ENCODE measurements at regions not wholly inside any gene's neighbourhood (a gene's known extent, or its start where the extent isn't known, plus 50 kb on each side); places are given as distances from the start of the nearest gene placed in this dataset.

- ATAC-seq (ENCODE audit: low read depth), result no peak
- Mint-ChIP-seq H3K27ac (no peak overlapping the region), H3K4me1 (no peaks in the 10 kb centered on the region), H3K4me3 (no peak overlapping the region), H3K36me3 (ENCODE audit: low read depth) (no peaks in the 10 kb centered on the region), H3K9me3 (peaks cover 8% of the 10 kb centered on the region), H3K27me3 (peaks cover 19% of the 10 kb centered on the region)
- CTCF ChIA-PET, result no interaction called here
- POLR2A ChIA-PET, result no interaction called here
- TF ChIP-seq CTCF (IDR thresholded peaks at IDR 0.05), result no peak
- intact Hi-C loops (cut with micrococcal nuclease), result no loop called here
- DNase-seq, result no peak
Measured at GRCh38 chr17:5651348-5651747, 67.0 kb upstream of the NLRP1 start.

- Mint-ChIP-seq H3K36me3 (ENCODE audit: low read depth) (no peaks in the 10 kb centered on the region), H3K27me3 (peaks cover 20% of the 10 kb centered on the region), H3K4me1 (no peaks in the 10 kb centered on the region), H3K27ac (no peak overlapping the region), H3K4me3 (no peak overlapping the region), H3K9me3 (no peaks in the 10 kb centered on the region)
- CTCF ChIA-PET, result no interaction called here
- intact Hi-C loops (cut with micrococcal nuclease), result no loop called here
- ATAC-seq (ENCODE audit: low read depth), result no peak
- POLR2A ChIA-PET, result no interaction called here
- TF ChIP-seq CTCF (IDR thresholded peaks at IDR 0.05), result no peak
- DNase-seq, result no peak
Measured at GRCh38 chr17:5661491-5662125, 77.3 kb upstream of the NLRP1 start.

- no peaks in the 10 kb centered on the region for H3K36me3 Mint-ChIP-seq (ENCODE audit: low read depth)
- no peak overlapping the region for H3K27ac Mint-ChIP-seq
- H3K9me3 Mint-ChIP-seq, result no peaks in the 10 kb centered on the region
- no peak overlapping the region for H3K4me3 Mint-ChIP-seq
- no peak for TF ChIP-seq CTCF (IDR thresholded peaks at IDR 0.05)
- intact Hi-C loops (cut with micrococcal nuclease), result no loop called here
- ChIA-PET POLR2A (no interaction called here), CTCF (no interaction called here)
- ATAC-seq (ENCODE audit: low read depth) (no peak), DNase-seq (no peak)
- H3K4me1 Mint-ChIP-seq, result no peaks in the 10 kb centered on the region
- H3K27me3 Mint-ChIP-seq, result peaks cover 19% of the 10 kb centered on the region
Measured at GRCh38 chr17:5662409-5663085, 78.2 kb upstream of the NLRP1 start.

- no peak overlapping the region for H3K27ac Mint-ChIP-seq
- peaks cover 30% of the 10 kb centered on the region for H3K27me3 Mint-ChIP-seq
- ChIA-PET CTCF (no interaction called here), POLR2A (no interaction called here)
- no peaks in the 10 kb centered on the region for H3K36me3 Mint-ChIP-seq (ENCODE audit: low read depth)
- ATAC-seq (ENCODE audit: low read depth) (no peak), DNase-seq (no peak)
- no peak for TF ChIP-seq CTCF (IDR thresholded peaks at IDR 0.05)
- no peaks in the 10 kb centered on the region for H3K9me3 Mint-ChIP-seq
- H3K4me3 Mint-ChIP-seq, result no peak overlapping the region
- intact Hi-C loops (cut with micrococcal nuclease), result no loop called here
- H3K4me1 Mint-ChIP-seq, result no peaks in the 10 kb centered on the region
Measured at GRCh38 chr17:5665164-5665563, 80.9 kb upstream of the NLRP1 start.

- Mint-ChIP-seq H3K9me3 (no peaks in the 10 kb centered on the region), H3K27ac (no peak overlapping the region), H3K36me3 (ENCODE audit: low read depth) (no peaks in the 10 kb centered on the region), H3K27me3 (peaks cover 26% of the 10 kb centered on the region), H3K4me3 (no peak overlapping the region), H3K4me1 (peaks cover under 1% of the 10 kb centered on the region)
- ChIA-PET POLR2A (no interaction called here), CTCF (no interaction called here)
- ATAC-seq (ENCODE audit: low read depth) (no peak), DNase-seq (no peak)
- TF ChIP-seq CTCF (IDR thresholded peaks at IDR 0.05), result no peak
- intact Hi-C loops (cut with micrococcal nuclease), result no loop called here
Measured at GRCh38 chr17:5667871-5668270, 83.6 kb upstream of the NLRP1 start.
